Thyroid gland (tissue), 4 donors: ENCODE measurements at regions not wholly inside any gene's neighbourhood (a gene's known extent, or its start where the extent isn't known, plus 50 kb on each side); places are given as distances from the start of the nearest gene placed in this dataset.

Source experiments
- POLR2A ChIP-seq, 2 donors: fragments of 450-650 bp; IDR thresholded peaks; one replicate each; pipeline ENCODE4 v1.6.1; 2017; ENCODE audit warnings: antibody characterized with exemption in 2 of 2, mild to moderate bottlenecking in 2 of 2, moderate library complexity in 1 of 2
- TF ChIP-seq, protein P1 (sequence below), 6 experiments: fragments of 200-600 bp in 3 of 6; fragments of 450-650 bp in 3 of 6; sonication (generic) in 3 of 6; IDR thresholded peaks; one replicate each; pipeline ENCODE4 v1.5.1; 2016 to 2019; ENCODE audit warnings: antibody characterized with exemption in 6 of 6, mild to moderate bottlenecking in 2 of 6, inconsistent platforms in 1 of 6, moderate library complexity in 1 of 6

DNA sequence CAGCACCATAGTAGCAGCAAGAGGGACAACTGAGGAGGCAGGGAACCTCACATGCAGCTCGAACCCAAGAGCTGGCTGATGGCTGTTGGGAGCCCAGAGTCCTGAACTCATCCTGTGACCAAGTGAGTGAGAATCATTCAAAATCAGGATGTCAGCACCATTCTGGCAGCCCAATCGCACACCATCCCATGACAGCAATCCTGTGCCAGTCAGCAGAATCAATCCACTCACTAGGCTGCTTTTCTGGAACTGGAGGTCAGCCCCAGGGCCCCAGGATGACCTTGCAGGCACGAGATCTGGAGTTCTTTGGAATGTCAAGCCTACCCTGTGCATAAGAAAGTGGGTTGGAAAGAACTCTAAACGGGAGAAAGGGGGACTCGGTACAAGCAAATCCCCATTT lies 67.8 kb upstream of the TAF11L2 start:
- TF ChIP-seq, protein P1, sequence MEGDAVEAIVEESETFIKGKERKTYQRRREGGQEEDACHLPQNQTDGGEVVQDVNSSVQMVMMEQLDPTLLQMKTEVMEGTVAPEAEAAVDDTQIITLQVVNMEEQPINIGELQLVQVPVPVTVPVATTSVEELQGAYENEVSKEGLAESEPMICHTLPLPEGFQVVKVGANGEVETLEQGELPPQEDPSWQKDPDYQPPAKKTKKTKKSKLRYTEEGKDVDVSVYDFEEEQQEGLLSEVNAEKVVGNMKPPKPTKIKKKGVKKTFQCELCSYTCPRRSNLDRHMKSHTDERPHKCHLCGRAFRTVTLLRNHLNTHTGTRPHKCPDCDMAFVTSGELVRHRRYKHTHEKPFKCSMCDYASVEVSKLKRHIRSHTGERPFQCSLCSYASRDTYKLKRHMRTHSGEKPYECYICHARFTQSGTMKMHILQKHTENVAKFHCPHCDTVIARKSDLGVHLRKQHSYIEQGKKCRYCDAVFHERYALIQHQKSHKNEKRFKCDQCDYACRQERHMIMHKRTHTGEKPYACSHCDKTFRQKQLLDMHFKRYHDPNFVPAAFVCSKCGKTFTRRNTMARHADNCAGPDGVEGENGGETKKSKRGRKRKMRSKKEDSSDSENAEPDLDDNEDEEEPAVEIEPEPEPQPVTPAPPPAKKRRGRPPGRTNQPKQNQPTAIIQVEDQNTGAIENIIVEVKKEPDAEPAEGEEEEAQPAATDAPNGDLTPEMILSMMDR (IDR thresholded peaks at IDR 0.05) = no peak
- no peak for TF ChIP-seq POLR2A (IDR thresholded peaks at IDR 0.05)
